Astrocyte of the cerebellum (primary cell): ENCODE measurements at regions not wholly inside any gene's neighbourhood (a gene's known extent, or its start where the extent isn't known, plus 50 kb on each side); places are given as distances from the start of the nearest gene placed in this dataset.

Source experiments
- DNase-seq: peaks from one replicate; pipeline ENCODE4 v3.0.0-alpha.2; 2011; ENCODE audit warnings: low read depth
- H3K4me3 ChIP-seq: 2 replicates; pipeline ENCODE4 v1.5.1; 2011; ENCODE audit warnings: mild to moderate bottlenecking, low read depth, low read length, moderate library complexity
- CTCF ChIP-seq: IDR thresholded peaks from 2 replicates; pipeline ENCODE4 v1.5.1; 2012; ENCODE audit warnings: low read length, low read depth, moderate library complexity, mild to moderate bottlenecking; ENCODE audit errors: missing control alignments
- in situ Hi-C: cut with HindIII; loops from 2 replicates; pipeline ENCODE4 v1.10.0; 2017; ENCODE audit warnings: low sequenced_read_pairs

GRCh38 chr13:105825071-105825470 lies 710.4 kb downstream of the EFNB2 start:
- no peak overlapping the region for H3K4me3 ChIP-seq
- in situ Hi-C loops: no loop called here
- TF ChIP-seq CTCF: no peak
- no peak for DNase-seq

GRCh38 chr13:105821337-105821736 lies 714.1 kb downstream of the EFNB2 start:
- H3K4me3 ChIP-seq: no peak overlapping the region
- no peak for DNase-seq
- no peak for TF ChIP-seq CTCF
- in situ Hi-C loops: no loop called here

- no peak for DNase-seq
- in situ Hi-C loops: no loop called here
- H3K4me3 ChIP-seq: no peak overlapping the region
These were observed 715.0 kb downstream of the EFNB2 start for GRCh38 chr13:105820415-105820814.

GRCh38 chr13:105817498-105817897 lies 718.0 kb downstream of the EFNB2 start:
- no peak for TF ChIP-seq CTCF
- in situ Hi-C loops: no loop called here
- no peak overlapping the region for H3K4me3 ChIP-seq
- no peak for DNase-seq

More at GRCh38 chr13:105820415-105820814, 715.0 kb downstream of the EFNB2 start:
- TF ChIP-seq CTCF: no peak

- in situ Hi-C loops: no loop called here
- no peak for DNase-seq
- TF ChIP-seq CTCF: no peak
- no peak overlapping the region for H3K4me3 ChIP-seq
These were observed 718.5 kb downstream of the EFNB2 start for GRCh38 chr13:105816994-105817393.

- no peak for DNase-seq
- in situ Hi-C loops: no loop called here
- no peak overlapping the region for H3K4me3 ChIP-seq
- TF ChIP-seq CTCF: no peak
These were observed 720.6 kb downstream of the EFNB2 start for GRCh38 chr13:105814902-105815250.

GRCh38 chr13:105814219-105814901 lies 721.1 kb downstream of the EFNB2 start:
- H3K4me3 ChIP-seq: no peak overlapping the region
- TF ChIP-seq CTCF: no peak
- DNase-seq: no peak
- in situ Hi-C loops: no loop called here
